ENCODE measurements at regions not wholly inside any gene's neighbourhood (a gene's known extent, or its start where the extent isn't known, plus 50 kb on each side); places are given as distances from the start of the nearest gene placed in this dataset.
A peak's percentile ranks its signal among the peaks of the same experiment; 100 is the strongest.

DNA sequence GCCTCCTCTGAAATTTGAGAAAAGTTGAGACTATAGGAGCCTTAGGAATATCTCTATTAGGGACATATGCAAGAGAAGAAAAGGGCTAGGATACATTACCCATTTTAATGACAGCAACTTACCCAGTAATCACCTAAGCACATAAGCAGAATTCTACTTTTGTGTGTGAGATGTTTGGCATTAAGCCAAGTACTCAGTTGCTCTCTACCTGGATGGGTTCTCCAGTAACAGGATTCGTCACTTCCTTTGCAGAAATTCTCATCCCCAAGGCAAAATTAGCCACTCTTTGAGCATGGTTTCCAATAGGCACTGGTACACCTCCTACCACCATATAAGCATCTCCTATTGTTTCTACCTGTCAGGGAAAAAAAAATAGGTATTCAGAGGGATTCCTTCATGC lies 95.1 kb downstream of the C13orf42 start:
- H3K4me3 ChIP-seq (ENCODE audit: control insufficient read depth, low read depth, low read length) = no peak overlapping the region
- no peak for DNase-seq (ENCODE audit: low read depth)
- TF ChIP-seq CTCF (conservative IDR thresholded peaks at IDR 0.05; ENCODE audit: control insufficient read depth, insufficient read depth, low read depth, low read length) = no peak

- TF ChIP-seq CTCF (conservative IDR thresholded peaks at IDR 0.05; ENCODE audit: control insufficient read depth, insufficient read depth, low read depth, low read length) = no peak
- no peak for DNase-seq (ENCODE audit: low read depth)
- no peak overlapping the region for H3K4me3 ChIP-seq (ENCODE audit: control insufficient read depth, low read depth, low read length)
Measured at GRCh38 chr13:51009597-51009996, 100.0 kb downstream of the RNASEH2B start.

DNA sequence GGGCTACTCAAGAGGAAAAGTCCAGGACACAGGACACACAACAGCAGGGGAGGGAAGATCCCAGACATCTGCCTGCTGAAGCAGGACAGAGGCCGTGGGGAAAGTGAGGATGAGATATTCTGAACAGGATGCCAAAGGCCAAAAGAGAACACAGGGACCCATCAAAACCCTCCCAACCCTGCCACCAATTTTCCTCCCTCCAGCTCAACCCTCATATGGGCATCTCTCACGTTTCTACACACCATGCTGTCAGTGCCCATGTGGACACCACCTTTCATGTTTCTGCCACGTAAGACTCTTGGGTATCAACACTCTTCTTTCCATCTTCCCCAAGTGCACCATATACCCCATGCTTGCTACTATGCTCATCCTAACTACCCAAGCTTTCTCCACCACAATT lies 97.6 kb downstream of the RNASEH2B start:
- H3K4me3 ChIP-seq (ENCODE audit: control insufficient read depth, low read depth, low read length) = no peak overlapping the region
- DNase-seq (ENCODE audit: low read depth) = no peak
- no peak for TF ChIP-seq CTCF (conservative IDR thresholded peaks at IDR 0.05; ENCODE audit: control insufficient read depth, insufficient read depth, low read depth, low read length)

- TF ChIP-seq CTCF (conservative IDR thresholded peaks at IDR 0.05; ENCODE audit: control insufficient read depth, insufficient read depth, low read depth, low read length) = no peak
- peak; percentile 75 for DNase-seq (ENCODE audit: low read depth)
- H3K4me3 ChIP-seq (ENCODE audit: control insufficient read depth, low read depth, low read length) = no peak overlapping the region
Measured at GRCh38 chr13:51006067-51006845, 96.7 kb downstream of the RNASEH2B start.
